ENCODE measurements at regions not wholly inside any gene's neighbourhood (a gene's known extent, or its start where the extent isn't known, plus 50 kb on each side); places are given as distances from the start of the nearest gene placed in this dataset.
"Not testable (repeated sequence)": the region's sequence is repeated elsewhere in the genome, so short reads cannot be mapped to it uniquely, and the experiment has no call there.

DNA sequence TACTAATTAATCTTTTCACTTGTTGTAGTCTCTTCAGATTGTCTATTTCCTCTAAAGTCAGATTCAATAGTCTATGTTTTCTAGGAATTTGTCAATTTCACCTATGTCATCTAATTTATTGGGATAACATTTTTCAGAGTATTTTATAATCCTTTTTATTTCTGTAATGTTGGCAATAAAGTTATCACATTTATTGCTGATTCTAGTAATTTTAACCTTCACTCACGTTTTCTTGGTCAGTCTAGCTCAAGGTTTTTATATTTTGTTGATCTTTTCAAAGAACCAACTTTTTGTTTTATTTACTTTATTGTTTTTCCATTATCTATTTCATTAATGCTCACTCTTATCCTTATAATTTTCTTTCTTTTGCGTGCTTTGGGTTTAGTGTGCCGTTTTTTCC lies 97.9 kb upstream of the GNG12 start:
- H3K9me3 ChIP-seq (ENCODE audit: control insufficient read depth in 2 of 2, low read length in 2 of 2), result no peaks in the 10 kb centered on the region
- no peaks in the 10 kb centered on the region for H3K4me1 ChIP-seq (ENCODE audit: control insufficient read depth, insufficient read depth, low read length)
- H3K4me3 ChIP-seq (ENCODE audit: low read length in 2 of 2), result no peak overlapping the region
- no peak overlapping the region for H3K27ac ChIP-seq (ENCODE audit: low read length)
- H3K9ac ChIP-seq (ENCODE audit: low read length in 2 of 2), result no peak overlapping the region
- H3K36me3 ChIP-seq (ENCODE audit: control insufficient read depth in 2 of 2, insufficient read depth in 2 of 2, low read length in 2 of 2), result no peaks in the 10 kb centered on the region
- no peaks in the 10 kb centered on the region for H3K27me3 ChIP-seq (ENCODE audit: control insufficient read depth in 1 of 2, insufficient read depth in 2 of 2, low read length in 2 of 2)

GRCh38 chr1:67923074-67923473 lies 89.8 kb upstream of the GNG12 start:
- Histone ChIP-seq H3K4me1 (ENCODE audit: control insufficient read depth, insufficient read depth, low read length) (no peaks in the 10 kb centered on the region), H3K36me3 (ENCODE audit: control insufficient read depth in 2 of 2, insufficient read depth in 2 of 2, low read length in 2 of 2) (no peaks in the 10 kb centered on the region), H3K27ac (ENCODE audit: low read length) (no peak overlapping the region), H3K4me3 (ENCODE audit: low read length in 2 of 2) (no peak overlapping the region), H3K9me3 (ENCODE audit: control insufficient read depth in 2 of 2, low read length in 2 of 2) (no peaks in the 10 kb centered on the region), H3K27me3 (ENCODE audit: control insufficient read depth in 1 of 2, insufficient read depth in 2 of 2, low read length in 2 of 2) (no peaks in the 10 kb centered on the region), H3K9ac (ENCODE audit: low read length in 2 of 2) (no peak overlapping the region)

DNA sequence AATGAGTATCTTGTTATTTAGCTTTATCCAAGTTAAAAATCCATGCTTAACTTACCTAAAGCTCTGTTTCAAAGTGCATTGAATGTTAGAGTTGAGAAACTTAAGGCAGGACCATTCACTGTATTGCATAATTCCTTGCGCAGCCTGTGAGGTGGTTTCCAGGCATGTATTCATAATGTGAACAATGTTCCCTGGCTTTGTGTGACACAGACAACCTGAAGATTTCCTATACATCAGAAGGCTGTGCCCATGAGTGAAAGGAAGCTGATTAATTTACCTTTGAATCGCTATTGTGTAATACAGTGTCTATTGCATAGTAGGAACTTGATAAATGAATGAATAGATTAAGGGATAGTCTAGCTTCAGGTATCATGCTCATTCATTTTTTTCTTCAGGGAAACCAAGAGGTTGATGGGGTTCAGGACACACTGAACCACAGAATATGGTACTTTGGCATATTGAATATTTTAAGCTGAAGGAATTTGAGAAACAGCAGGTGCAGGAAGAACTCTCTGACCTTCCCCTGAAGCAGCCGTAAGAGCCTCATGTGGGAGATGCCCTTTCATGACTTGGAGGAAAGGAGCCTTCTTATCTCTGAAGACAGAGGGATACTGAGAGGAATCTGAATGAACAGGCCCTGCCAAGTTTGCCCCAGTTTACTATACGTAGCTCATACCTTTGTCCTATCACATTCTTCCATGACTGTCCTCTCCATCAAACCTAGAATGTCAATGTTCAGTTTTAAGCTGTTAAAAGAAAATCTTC lies 88.6 kb upstream of the GNG12 start:
- no peaks in the 10 kb centered on the region for H3K27me3 ChIP-seq (ENCODE audit: control insufficient read depth in 1 of 2, insufficient read depth in 2 of 2, low read length in 2 of 2)
- no peaks in the 10 kb centered on the region for H3K4me1 ChIP-seq (ENCODE audit: control insufficient read depth, insufficient read depth, low read length)
- no peaks in the 10 kb centered on the region for H3K36me3 ChIP-seq (ENCODE audit: control insufficient read depth in 2 of 2, insufficient read depth in 2 of 2, low read length in 2 of 2)
- no peak overlapping the region for H3K4me3 ChIP-seq (ENCODE audit: low read length in 2 of 2)
- H3K27ac ChIP-seq (ENCODE audit: low read length), result no peak overlapping the region
- H3K9me3 ChIP-seq (ENCODE audit: control insufficient read depth in 2 of 2, low read length in 2 of 2), result no peaks in the 10 kb centered on the region
- H3K9ac ChIP-seq (ENCODE audit: low read length in 2 of 2), result no peak overlapping the region

DNA sequence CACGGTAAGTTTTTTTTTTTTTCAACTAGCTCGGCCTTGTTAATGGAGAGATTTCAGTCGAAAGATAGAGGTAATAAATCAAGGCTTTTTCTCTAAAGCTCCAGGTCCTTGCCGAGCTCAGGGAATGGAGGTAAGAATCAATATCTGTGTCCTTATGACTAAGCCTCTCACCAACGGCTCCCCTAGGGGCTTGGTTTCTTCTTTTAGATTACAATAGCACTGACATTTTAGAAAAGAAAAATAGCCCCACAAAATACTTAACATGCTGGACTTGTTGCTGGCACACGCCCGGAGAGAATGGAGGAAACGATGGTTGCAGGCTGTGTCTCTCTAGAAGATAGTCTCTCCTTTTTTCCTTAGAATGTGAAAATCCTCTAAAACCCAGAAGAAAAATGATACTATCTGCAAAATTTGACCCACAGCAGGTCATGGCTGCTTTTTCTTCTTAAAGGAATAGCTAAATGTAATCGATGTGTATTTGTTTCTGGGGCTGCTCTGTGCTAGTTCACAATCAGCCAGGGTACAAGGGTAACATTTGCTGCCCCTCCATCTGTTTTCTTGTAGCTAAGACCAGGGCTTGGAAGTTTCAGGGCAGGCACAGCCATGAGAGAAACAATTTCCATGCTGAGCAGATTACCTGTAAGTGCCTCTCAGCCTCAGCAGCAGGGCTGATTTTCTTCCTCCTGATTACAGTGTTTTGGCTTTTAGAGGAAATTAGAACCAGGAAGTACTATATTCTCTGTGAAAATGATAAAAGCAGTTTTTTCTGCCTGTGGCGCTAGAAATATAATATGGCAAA lies 86.2 kb upstream of the GNG12 start:
- Histone ChIP-seq H3K4me1 (ENCODE audit: control insufficient read depth, insufficient read depth, low read length) (no peaks in the 10 kb centered on the region), H3K4me3 (ENCODE audit: low read length in 2 of 2) (no peak overlapping the region), H3K9ac (ENCODE audit: low read length in 2 of 2) (no peak overlapping the region), H3K9me3 (ENCODE audit: control insufficient read depth in 2 of 2, low read length in 2 of 2) (no peaks in the 10 kb centered on the region), H3K27ac (ENCODE audit: low read length) (no peak overlapping the region), H3K36me3 (ENCODE audit: control insufficient read depth in 2 of 2, insufficient read depth in 2 of 2, low read length in 2 of 2) (no peaks in the 10 kb centered on the region), H3K27me3 (ENCODE audit: control insufficient read depth in 1 of 2, insufficient read depth in 2 of 2, low read length in 2 of 2) (no peaks in the 10 kb centered on the region)

DNA sequence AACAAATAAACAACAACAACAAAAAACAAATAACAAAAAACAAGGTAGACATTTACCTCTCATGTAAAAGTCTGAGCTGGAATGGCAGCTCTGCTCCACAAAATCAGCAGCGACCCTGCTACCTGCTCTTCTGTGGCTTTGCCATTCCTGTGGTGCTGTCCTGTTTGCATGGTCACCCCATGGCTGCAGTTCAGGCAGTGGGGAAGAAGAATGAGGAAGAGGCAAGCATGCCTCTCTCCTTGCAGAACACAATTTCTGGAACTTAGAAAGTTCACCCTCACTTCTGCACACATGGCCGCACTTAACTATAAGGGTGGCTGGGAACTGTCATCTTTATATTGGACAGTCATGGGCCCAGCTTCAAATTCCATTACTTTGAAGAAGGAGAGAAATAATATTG lies 84.8 kb upstream of the GNG12 start:
- Histone ChIP-seq H3K4me3 (ENCODE audit: low read length in 2 of 2) (no peak overlapping the region), H3K36me3 (ENCODE audit: control insufficient read depth in 2 of 2, insufficient read depth in 2 of 2, low read length in 2 of 2) (no peaks in the 10 kb centered on the region), H3K9me3 (ENCODE audit: control insufficient read depth in 2 of 2, low read length in 2 of 2) (no peaks in the 10 kb centered on the region), H3K27me3 (ENCODE audit: control insufficient read depth in 1 of 2, insufficient read depth in 2 of 2, low read length in 2 of 2) (no peaks in the 10 kb centered on the region), H3K4me1 (ENCODE audit: control insufficient read depth, insufficient read depth, low read length) (no peaks in the 10 kb centered on the region), H3K27ac (ENCODE audit: low read length) (no peak overlapping the region), H3K9ac (ENCODE audit: low read length in 2 of 2) (no peak overlapping the region)

DNA sequence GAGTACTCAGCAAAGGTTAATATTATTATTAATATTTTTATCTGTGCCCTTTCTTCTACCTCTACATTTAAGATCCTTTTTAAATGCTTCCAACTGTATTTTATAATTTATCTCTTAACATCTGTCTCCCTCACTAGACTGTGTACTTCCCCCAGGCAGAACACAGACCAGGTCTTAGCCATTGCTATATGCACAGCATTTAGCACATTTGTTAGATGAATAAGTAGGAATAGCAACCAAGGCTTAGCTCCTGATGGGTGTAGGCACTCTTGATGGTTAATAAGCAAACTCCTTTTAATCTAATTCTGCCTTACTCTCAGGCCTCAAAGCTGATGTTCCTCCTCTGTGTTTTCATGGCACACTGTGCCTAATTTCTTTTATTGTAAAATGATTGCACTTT lies 83.7 kb upstream of the GNG12 start:
- no peaks in the 10 kb centered on the region for H3K27me3 ChIP-seq (ENCODE audit: control insufficient read depth in 1 of 2, insufficient read depth in 2 of 2, low read length in 2 of 2)
- H3K27ac ChIP-seq (ENCODE audit: low read length), result no peak overlapping the region
- H3K9ac ChIP-seq (ENCODE audit: low read length in 2 of 2), result no peak overlapping the region

DNA sequence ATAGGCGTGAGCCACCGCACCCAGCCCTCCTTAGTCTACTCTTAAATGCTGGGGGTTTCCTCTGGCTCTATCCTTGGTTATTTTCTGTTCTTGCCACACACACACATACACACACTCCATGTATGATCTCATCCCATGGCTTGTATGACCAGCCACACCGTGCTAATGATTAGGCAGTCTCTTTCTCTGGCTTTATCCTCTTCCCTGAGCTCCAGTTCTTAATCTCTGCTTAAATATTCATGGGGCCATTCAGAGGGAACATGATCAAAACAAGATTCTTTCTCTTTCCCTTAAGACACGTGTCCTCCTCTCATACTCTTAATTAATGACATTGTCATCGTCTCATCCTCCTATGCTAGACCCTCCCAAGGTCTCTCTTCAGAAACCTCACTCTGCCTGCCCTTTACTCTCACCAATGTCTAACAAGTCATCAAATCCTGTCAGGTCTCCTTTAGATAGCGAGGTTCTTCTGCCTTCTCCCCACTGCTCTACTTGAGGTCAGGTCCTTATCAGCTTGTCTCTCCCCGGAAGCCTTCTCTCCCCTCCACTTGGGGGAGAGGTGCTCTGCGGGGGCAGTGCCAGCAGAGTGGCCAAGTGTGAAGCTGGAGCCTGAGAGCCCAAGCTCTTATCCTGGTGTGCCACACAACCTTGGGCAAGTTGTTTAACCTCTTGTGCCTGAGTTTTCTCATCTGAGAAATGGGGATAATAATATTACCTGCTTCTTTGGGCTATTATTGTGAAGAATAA lies 83.0 kb upstream of the GNG12 start:
- no peak overlapping the region for H3K9ac ChIP-seq (ENCODE audit: low read length in 2 of 2)
- no peak overlapping the region for H3K27ac ChIP-seq (ENCODE audit: low read length)
- no peaks in the 10 kb centered on the region for H3K4me1 ChIP-seq (ENCODE audit: control insufficient read depth, insufficient read depth, low read length)
- H3K9me3 ChIP-seq (ENCODE audit: control insufficient read depth in 2 of 2, low read length in 2 of 2), result no peaks in the 10 kb centered on the region
- no peaks in the 10 kb centered on the region for H3K27me3 ChIP-seq (ENCODE audit: control insufficient read depth in 1 of 2, insufficient read depth in 2 of 2, low read length in 2 of 2)
- H3K36me3 ChIP-seq (ENCODE audit: control insufficient read depth in 2 of 2, insufficient read depth in 2 of 2, low read length in 2 of 2), result no peaks in the 10 kb centered on the region
- no peak overlapping the region for H3K4me3 ChIP-seq (ENCODE audit: low read length in 2 of 2)

More for the DNA sequence above, 83.7 kb upstream of the GNG12 start:
- no peak overlapping the region for H3K4me3 ChIP-seq (ENCODE audit: low read length in 2 of 2)
- no peaks in the 10 kb centered on the region for H3K4me1 ChIP-seq (ENCODE audit: control insufficient read depth, insufficient read depth, low read length)
- no peaks in the 10 kb centered on the region for H3K9me3 ChIP-seq (ENCODE audit: control insufficient read depth in 2 of 2, low read length in 2 of 2)
- no peaks in the 10 kb centered on the region for H3K36me3 ChIP-seq (ENCODE audit: control insufficient read depth in 2 of 2, insufficient read depth in 2 of 2, low read length in 2 of 2)

DNA sequence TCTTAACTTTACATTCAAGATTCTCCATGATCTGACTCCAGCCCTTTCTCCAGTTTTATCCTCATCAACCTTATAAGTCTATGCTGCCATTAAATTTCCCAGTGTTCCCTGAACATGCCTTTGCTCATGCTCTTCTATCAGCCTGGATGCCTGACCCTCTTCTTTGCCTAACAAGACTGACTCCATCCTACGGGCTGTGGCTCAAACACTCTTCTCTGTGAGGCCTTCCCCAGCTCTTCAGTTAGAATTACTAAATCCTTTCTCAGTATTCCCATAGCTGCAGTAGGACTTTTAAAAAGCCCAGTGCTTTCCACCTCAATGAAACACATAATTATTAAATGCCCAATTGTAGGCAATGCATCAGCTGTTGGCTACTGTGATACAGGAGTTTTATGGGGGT lies 76.5 kb upstream of the GNG12 start:
- no peaks in the 10 kb centered on the region for H3K36me3 ChIP-seq (ENCODE audit: control insufficient read depth in 2 of 2, insufficient read depth in 2 of 2, low read length in 2 of 2)
- H3K4me3 ChIP-seq (ENCODE audit: low read length in 2 of 2), result no peak overlapping the region
- no peaks in the 10 kb centered on the region for H3K27me3 ChIP-seq (ENCODE audit: control insufficient read depth in 1 of 2, insufficient read depth in 2 of 2, low read length in 2 of 2)
- no peak overlapping the region for H3K9ac ChIP-seq (ENCODE audit: low read length in 2 of 2)
- no peaks in the 10 kb centered on the region for H3K9me3 ChIP-seq (ENCODE audit: control insufficient read depth in 2 of 2, low read length in 2 of 2)
- no peak overlapping the region for H3K27ac ChIP-seq (ENCODE audit: low read length)
- H3K4me1 ChIP-seq (ENCODE audit: control insufficient read depth, insufficient read depth, low read length), result no peaks in the 10 kb centered on the region

DNA sequence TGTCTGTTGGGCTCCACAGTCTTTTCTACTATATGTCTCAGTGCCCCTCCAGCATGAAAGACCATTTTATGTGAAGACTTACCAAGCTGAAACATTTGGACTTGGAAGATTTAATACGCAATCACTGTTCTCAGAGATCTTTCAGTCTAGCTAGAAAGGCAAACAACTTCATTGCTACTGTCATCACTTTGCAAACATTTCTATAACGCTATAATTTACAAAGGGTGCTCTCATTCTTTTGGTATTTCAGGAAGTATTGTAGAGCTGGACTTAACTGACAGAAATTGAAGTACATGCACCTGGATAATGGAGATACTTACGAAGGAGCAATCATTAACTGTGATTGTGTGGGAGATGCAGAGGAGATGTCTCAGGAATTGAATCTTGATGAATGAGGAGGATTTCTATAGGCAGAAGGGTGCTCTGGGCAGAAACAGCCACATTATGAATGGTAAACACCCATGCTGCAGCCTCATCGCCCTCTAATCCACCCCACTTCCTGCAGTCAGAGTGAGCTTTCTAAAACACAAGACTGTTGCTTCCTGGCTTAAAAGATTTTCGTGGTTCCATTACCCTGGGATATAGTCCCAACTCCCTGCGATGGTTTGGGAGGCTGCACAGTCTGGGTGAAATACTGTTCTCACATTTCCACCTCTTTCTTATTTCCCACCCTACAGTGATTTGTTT lies 75.1 kb upstream of the GNG12 start:
- Histone ChIP-seq H3K36me3 (ENCODE audit: control insufficient read depth in 2 of 2, insufficient read depth in 2 of 2, low read length in 2 of 2) (no peaks in the 10 kb centered on the region), H3K4me3 (ENCODE audit: low read length in 2 of 2) (no peak overlapping the region), H3K27ac (ENCODE audit: low read length) (no peak overlapping the region), H3K9me3 (ENCODE audit: control insufficient read depth in 2 of 2, low read length in 2 of 2) (no peaks in the 10 kb centered on the region), H3K9ac (ENCODE audit: low read length in 2 of 2) (no peak overlapping the region), H3K27me3 (ENCODE audit: control insufficient read depth in 1 of 2, insufficient read depth in 2 of 2, low read length in 2 of 2) (no peaks in the 10 kb centered on the region), H3K4me1 (ENCODE audit: control insufficient read depth, insufficient read depth, low read length) (no peaks in the 10 kb centered on the region)

DNA sequence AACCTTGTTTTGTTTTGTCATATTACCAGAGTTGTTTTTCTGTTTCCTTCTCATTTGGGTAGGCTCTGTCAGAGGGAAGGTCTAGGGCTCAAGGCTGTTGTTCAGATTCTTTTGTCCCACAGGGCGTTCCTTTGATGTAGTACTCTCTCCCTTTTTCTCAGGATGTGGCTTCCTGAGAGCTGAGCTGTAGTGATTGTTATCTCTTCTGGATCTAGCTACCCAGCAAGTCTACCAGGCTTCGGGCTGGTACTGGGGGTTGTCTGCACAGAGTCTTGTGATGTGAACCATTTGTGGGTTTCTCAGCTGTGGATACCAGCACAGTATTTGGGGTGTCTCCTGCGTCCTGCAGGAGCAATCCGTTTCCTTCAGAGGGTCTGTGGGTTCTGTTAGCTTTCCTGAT lies 74.2 kb upstream of the GNG12 start:
- not testable (repeated sequence) for H3K4me3 ChIP-seq (ENCODE audit: low read length in 2 of 2); H3K27ac ChIP-seq (ENCODE audit: low read length); H3K4me1 ChIP-seq (ENCODE audit: control insufficient read depth, insufficient read depth, low read length); H3K9ac ChIP-seq (ENCODE audit: low read length in 2 of 2); H3K9me3 ChIP-seq (ENCODE audit: control insufficient read depth in 2 of 2, low read length in 2 of 2); H3K27me3 ChIP-seq (ENCODE audit: control insufficient read depth in 1 of 2, insufficient read depth in 2 of 2, low read length in 2 of 2); H3K36me3 ChIP-seq (ENCODE audit: control insufficient read depth in 2 of 2, insufficient read depth in 2 of 2, low read length in 2 of 2)
